PFSK-1 (cell line): ENCODE measurements at regions not wholly inside any gene's neighbourhood (a gene's known extent, or its start where the extent isn't known, plus 50 kb on each side); places are given as distances from the start of the nearest gene placed in this dataset.

Experiments used
- FOXP2 ChIP-seq: optimal IDR thresholded peaks from 2 replicates; pipeline ENCODE3; 2011; ENCODE audit warnings: borderline replicate concordance, control low read depth, inconsistent platforms; ENCODE audit not compliant: insufficient read depth; ENCODE audit errors: extremely low read length, extremely low read depth
- POLR2AphosphoS5 ChIP-seq: IDR thresholded peaks from 2 replicates; pipeline ENCODE4 v1.6.1; 2012; ENCODE audit warnings: low read depth, mild to moderate bottlenecking, control low read depth, low read length, moderate library complexity
- SIN3A ChIP-seq: IDR thresholded peaks from 2 replicates; pipeline ENCODE4 v1.6.1; 2012; ENCODE audit warnings: mild to moderate bottlenecking, low read length, moderate library complexity, borderline replicate concordance; ENCODE audit not compliant: insufficient read depth
- TAF1 ChIP-seq: IDR thresholded peaks from 2 replicates; pipeline ENCODE4 v1.6.1; 2012; ENCODE audit warnings: low read length, control low read depth, borderline replicate concordance; ENCODE audit not compliant: insufficient read depth
- TF ChIP-seq, protein P1 (sequence below), 2 experiments: IDR thresholded peaks; 2 replicates each; pipeline versions ENCODE4 v1.6.1 to v1.8.0; 2011 to 2012; ENCODE audit warnings: low read depth in 2 of 2, low read length in 2 of 2, control low read depth in 1 of 2, inconsistent platforms in 1 of 2, mild to moderate bottlenecking in 1 of 2, moderate library complexity in 1 of 2; ENCODE audit not compliant: insufficient read depth in 1 of 2

DNA sequence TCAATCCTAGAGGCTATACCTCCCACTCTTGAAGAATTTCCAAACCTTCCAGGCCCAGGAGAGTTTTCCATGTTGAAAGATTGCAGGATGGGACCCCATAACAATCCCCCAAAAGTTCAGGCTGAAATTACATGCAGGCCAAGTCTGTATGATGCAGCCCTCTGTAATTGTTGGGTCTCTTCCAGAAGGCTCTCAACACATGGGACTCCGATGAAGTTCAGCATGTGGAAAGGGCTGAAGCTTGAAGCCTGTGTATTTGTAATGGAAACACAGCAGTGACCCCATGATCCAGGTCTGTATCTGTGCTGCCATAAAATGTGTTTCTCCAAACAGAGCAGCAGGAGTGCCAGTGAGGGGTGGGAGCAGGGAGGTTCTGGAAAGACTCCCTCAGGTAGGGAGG, 202.5 kb upstream of the LYPLAL1 start:
- TF ChIP-seq FOXP2 (no peak), SIN3A (no peak), TAF1 (no peak), POLR2AphosphoS5 (no peak)

DNA sequence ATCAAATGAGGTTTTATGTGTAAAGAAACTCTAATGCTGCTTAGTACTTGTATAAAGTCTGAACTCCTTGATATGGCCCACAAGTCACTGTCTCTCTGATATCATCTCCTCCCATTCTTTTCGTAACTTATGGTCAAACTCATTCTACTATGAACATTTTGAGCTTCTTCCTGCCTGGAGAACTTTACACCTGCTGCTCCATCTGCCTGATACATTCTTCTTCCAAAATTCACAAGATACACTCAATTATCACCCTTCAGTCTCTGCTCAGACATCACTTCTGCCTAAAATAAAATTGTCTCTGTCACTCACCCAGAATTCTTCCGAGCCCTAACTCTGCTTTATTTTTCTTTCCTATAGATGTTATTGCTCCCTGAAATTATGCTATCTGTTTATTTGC, 192.8 kb upstream of the LYPLAL1 start:
- TF ChIP-seq FOXP2 = no peak
- TF ChIP-seq SIN3A = no peak
- TF ChIP-seq TAF1 = no peak
- TF ChIP-seq, protein P1, sequence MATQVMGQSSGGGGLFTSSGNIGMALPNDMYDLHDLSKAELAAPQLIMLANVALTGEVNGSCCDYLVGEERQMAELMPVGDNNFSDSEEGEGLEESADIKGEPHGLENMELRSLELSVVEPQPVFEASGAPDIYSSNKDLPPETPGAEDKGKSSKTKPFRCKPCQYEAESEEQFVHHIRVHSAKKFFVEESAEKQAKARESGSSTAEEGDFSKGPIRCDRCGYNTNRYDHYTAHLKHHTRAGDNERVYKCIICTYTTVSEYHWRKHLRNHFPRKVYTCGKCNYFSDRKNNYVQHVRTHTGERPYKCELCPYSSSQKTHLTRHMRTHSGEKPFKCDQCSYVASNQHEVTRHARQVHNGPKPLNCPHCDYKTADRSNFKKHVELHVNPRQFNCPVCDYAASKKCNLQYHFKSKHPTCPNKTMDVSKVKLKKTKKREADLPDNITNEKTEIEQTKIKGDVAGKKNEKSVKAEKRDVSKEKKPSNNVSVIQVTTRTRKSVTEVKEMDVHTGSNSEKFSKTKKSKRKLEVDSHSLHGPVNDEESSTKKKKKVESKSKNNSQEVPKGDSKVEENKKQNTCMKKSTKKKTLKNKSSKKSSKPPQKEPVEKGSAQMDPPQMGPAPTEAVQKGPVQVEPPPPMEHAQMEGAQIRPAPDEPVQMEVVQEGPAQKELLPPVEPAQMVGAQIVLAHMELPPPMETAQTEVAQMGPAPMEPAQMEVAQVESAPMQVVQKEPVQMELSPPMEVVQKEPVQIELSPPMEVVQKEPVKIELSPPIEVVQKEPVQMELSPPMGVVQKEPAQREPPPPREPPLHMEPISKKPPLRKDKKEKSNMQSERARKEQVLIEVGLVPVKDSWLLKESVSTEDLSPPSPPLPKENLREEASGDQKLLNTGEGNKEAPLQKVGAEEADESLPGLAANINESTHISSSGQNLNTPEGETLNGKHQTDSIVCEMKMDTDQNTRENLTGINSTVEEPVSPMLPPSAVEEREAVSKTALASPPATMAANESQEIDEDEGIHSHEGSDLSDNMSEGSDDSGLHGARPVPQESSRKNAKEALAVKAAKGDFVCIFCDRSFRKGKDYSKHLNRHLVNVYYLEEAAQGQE (IDR thresholded peaks at IDR 0.05; ENCODE audit: insufficient read depth in 1 of 2, low read depth in 2 of 2, low read length in 2 of 2) = no peak
- TF ChIP-seq POLR2AphosphoS5 = no peak

DNA sequence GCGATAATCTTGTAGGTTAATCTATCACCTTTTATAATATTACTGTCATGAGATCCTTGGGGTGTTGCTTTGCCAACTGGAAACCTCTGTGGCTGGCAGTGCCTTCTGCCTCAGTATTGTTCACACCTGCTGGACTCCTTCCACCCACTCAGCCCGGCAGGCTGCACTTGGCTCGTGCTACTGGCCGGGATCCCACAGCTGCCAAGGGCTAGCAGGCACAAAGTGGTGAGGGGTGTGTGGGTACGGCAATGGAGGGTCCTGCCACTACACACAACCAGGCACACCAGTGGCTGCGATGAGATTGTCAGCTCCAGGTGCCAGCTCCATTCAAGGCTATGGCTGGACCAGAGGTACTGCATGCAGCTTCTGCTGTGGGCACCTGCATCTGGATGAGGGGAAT, 191.2 kb upstream of the LYPLAL1 start:
- TF ChIP-seq, protein P1 (IDR thresholded peaks at IDR 0.05; ENCODE audit: insufficient read depth in 1 of 2, low read depth in 2 of 2, low read length in 2 of 2) = no peak
- TF ChIP-seq TAF1 (no peak), POLR2AphosphoS5 (no peak), SIN3A (no peak), FOXP2 (no peak)

DNA sequence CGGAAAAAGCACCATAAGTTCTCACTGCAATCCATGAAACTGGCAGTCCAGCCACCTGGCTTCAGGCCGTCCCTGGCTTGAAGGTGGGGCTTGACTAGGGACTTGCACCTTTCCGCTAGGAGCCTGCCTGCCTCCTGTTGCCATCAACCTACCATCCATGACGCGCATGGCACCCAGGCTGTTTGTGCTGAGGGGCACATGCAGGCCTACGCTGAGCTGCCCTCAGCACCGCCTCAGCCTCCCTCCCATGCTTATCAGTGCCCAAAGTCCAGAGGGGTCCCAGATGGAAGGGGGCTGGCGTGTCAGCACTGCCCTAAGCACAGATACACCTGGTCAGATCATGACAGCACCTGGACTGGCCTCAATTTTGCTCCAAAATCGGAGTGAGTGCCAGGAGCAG, 190.2 kb upstream of the LYPLAL1 start:
- TF ChIP-seq POLR2AphosphoS5 (no peak), TAF1 (no peak), FOXP2 (no peak), SIN3A (no peak)
- TF ChIP-seq, protein P1 (IDR thresholded peaks at IDR 0.05; ENCODE audit: insufficient read depth in 1 of 2, low read depth in 2 of 2, low read length in 2 of 2) = no peak

DNA sequence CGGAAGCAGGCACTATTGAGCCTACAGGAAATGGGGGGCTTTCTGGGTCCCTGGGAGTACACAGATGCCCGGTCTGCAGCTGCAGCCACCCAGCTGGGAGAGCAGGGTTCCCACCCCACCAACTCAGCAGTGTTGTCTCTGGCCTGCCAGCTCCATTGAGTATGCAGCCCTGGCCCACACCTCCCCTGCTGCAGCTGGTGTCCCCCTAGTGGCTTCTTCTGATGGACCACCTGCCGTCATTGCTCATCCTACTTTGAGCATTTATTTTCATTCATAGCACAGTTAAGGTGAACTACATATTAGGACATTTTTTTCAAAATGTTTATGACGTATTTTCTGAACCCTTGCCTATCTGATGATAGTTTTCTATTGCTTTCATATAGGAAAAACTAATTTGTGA, 189.8 kb upstream of the LYPLAL1 start:
- TF ChIP-seq TAF1 = no peak
- TF ChIP-seq, protein P1 (IDR thresholded peaks at IDR 0.05; ENCODE audit: insufficient read depth in 1 of 2, low read depth in 2 of 2, low read length in 2 of 2) = no peak
- TF ChIP-seq POLR2AphosphoS5 = no peak
- no peak for TF ChIP-seq SIN3A
- TF ChIP-seq FOXP2 = no peak
